Ammon's horn (tissue), 1 donor: ENCODE measurements at regions not wholly inside any gene's neighbourhood (a gene's known extent, or its start where the extent isn't known, plus 50 kb on each side); places are given as distances from the start of the nearest gene placed in this dataset.
"Not testable (repeated sequence)": the region's sequence is repeated elsewhere in the genome, so short reads cannot be mapped to it uniquely, and the experiment has no call there.

Experiments used
- DNase-seq: peaks from one replicate; pipeline ENCODE4 v3.0.0-alpha.2; 2016; ENCODE audit warnings: low spot score

- no peak for DNase-seq
Measured at GRCh38 chr13:83485101-83485500, 397.2 kb downstream of the SLITRK1 start.

- DNase-seq: no peak
Measured at GRCh38 chr13:83471011-83471410, 411.3 kb downstream of the SLITRK1 start.

GRCh38 chr13:83470133-83470797 lies 412.0 kb downstream of the SLITRK1 start:
- no peak for DNase-seq

GRCh38 chr13:83453723-83454122 lies 428.6 kb downstream of the SLITRK1 start:
- no peak for DNase-seq

GRCh38 chr13:83453300-83453699 lies 429.0 kb downstream of the SLITRK1 start:
- no peak for DNase-seq

- no peak for DNase-seq
Measured at GRCh38 chr13:83452292-83452950, 429.9 kb downstream of the SLITRK1 start.

- no peak for DNase-seq
Measured at GRCh38 chr13:83450591-83450990, 431.7 kb downstream of the SLITRK1 start.

GRCh38 chr13:83449668-83450395 lies 432.4 kb downstream of the SLITRK1 start:
- DNase-seq: no peak

- no peak for DNase-seq
Measured at GRCh38 chr13:83440465-83440864, 441.8 kb downstream of the SLITRK1 start.

GRCh38 chr13:83439464-83439863 lies 442.8 kb downstream of the SLITRK1 start:
- DNase-seq: not testable (repeated sequence)

GRCh38 chr13:83423861-83424260 lies 458.4 kb downstream of the SLITRK1 start:
- DNase-seq: no peak

GRCh38 chr13:83423381-83423780 lies 458.9 kb downstream of the SLITRK1 start:
- no peak for DNase-seq

- no peak for DNase-seq
Measured at GRCh38 chr13:83414393-83414792, 467.9 kb downstream of the SLITRK1 start.

GRCh38 chr13:83386609-83387008 lies 495.7 kb downstream of the SLITRK1 start:
- DNase-seq: no peak

GRCh38 chr13:83378908-83379307 lies 503.4 kb downstream of the SLITRK1 start:
- no peak for DNase-seq

- no peak for DNase-seq
Measured at GRCh38 chr13:83377491-83377890, 504.8 kb downstream of the SLITRK1 start.

- DNase-seq: no peak
Measured at GRCh38 chr13:83372786-83373185, 509.5 kb downstream of the SLITRK1 start.

GRCh38 chr13:83365723-83366122 lies 516.6 kb downstream of the SLITRK1 start:
- DNase-seq: no peak

GRCh38 chr13:83355041-83355440 lies 527.2 kb downstream of the SLITRK1 start:
- no peak for DNase-seq

GRCh38 chr13:83352391-83352790 lies 529.9 kb downstream of the SLITRK1 start:
- DNase-seq: no peak

GRCh38 chr13:83350569-83350968 lies 531.7 kb downstream of the SLITRK1 start:
- no peak for DNase-seq

GRCh38 chr13:83344518-83344917 lies 537.8 kb downstream of the SLITRK1 start:
- no peak for DNase-seq

- no peak for DNase-seq
Measured at GRCh38 chr13:83340170-83340569, 542.1 kb downstream of the SLITRK1 start.
